ENCODE measurements at regions not wholly inside any gene's neighbourhood (a gene's known extent, or its start where the extent isn't known, plus 50 kb on each side); places are given as distances from the start of the nearest gene placed in this dataset.

DNA sequence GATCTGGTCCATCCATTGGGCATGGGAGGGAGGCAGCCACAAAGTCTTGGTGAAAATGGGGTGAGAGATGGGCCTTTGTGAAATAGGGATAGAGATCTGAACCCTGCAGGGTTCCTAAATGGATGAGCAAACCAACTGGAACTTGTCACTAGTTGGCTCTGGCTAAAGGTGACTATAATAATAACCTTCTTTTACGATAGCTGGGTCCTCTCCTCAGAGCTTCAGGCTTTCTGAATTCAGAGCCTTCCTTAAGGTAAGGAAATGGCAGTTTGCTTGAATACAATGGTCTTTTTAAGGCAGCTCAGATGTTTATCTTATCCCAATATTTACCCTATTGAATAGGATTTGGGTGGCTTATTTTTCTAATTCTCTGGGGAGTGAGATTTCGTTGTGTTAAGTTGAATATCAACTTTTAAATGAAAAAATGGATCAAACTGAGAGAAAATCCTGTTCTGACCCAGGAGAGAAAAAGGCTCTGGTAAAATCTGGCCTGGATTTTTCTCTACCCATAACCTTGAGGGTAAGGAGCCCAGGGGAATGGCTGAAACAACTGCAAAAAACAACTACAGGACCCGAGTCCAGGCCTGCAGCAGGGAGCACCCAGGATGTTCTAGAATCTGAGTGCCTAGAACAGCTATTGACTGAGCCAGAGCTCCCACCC, 61.1 kb upstream of the CXCR4 start:
- intact Hi-C loops (cut with micrococcal nuclease; ENCODE audit: unreplicated experiment), result no loop called here
- H3K36me3 ChIP-seq (ENCODE audit: control insufficient read depth, insufficient read depth, low read length), result no peaks in the 10 kb centered on the region
- in situ Hi-C loops (cut with HindIII; ENCODE audit: low pct_unique_long_range_greater_than_20kb, low sequenced_read_pairs), result no loop called here
- ChIA-PET CTCF (no interaction called here), POLR2A (no interaction called here)
- no TSS peak for BruUV-seq (replicated peaks)
- H3K9me3 ChIP-seq (ENCODE audit: control insufficient read depth, insufficient read depth, low read depth, low read length), result no peaks in the 10 kb centered on the region
- DNase-seq (ENCODE audit: low read depth, low spot score), result no peak
- H3K4me3 ChIP-seq (ENCODE audit: low read depth in 2 of 2, low read length in 2 of 2), result no peak overlapping the region
- no peak for ATAC-seq
- no peaks in the 10 kb centered on the region; the same call in 1 of the 2 replicates for H3K27me3 ChIP-seq (ENCODE audit: control insufficient read depth, insufficient read depth, low read length)
- H3K27ac ChIP-seq (ENCODE audit: low read length), result no peak overlapping the region
- TF ChIP-seq CTCF (IDR thresholded peaks at IDR 0.05) (no peak), TCF7L2 (IDR thresholded peaks at IDR 0.05; ENCODE audit: low read depth, low read length) (no peak), SIN3A (IDR thresholded peaks at IDR 0.05; ENCODE audit: borderline replicate concordance, insufficient read depth, low read depth, low read length) (no peak), POLR2AphosphoS5 (IDR thresholded peaks at IDR 0.05; ENCODE audit: low read depth, low read length) (no peak)
- TF ChIP-seq, protein P1, sequence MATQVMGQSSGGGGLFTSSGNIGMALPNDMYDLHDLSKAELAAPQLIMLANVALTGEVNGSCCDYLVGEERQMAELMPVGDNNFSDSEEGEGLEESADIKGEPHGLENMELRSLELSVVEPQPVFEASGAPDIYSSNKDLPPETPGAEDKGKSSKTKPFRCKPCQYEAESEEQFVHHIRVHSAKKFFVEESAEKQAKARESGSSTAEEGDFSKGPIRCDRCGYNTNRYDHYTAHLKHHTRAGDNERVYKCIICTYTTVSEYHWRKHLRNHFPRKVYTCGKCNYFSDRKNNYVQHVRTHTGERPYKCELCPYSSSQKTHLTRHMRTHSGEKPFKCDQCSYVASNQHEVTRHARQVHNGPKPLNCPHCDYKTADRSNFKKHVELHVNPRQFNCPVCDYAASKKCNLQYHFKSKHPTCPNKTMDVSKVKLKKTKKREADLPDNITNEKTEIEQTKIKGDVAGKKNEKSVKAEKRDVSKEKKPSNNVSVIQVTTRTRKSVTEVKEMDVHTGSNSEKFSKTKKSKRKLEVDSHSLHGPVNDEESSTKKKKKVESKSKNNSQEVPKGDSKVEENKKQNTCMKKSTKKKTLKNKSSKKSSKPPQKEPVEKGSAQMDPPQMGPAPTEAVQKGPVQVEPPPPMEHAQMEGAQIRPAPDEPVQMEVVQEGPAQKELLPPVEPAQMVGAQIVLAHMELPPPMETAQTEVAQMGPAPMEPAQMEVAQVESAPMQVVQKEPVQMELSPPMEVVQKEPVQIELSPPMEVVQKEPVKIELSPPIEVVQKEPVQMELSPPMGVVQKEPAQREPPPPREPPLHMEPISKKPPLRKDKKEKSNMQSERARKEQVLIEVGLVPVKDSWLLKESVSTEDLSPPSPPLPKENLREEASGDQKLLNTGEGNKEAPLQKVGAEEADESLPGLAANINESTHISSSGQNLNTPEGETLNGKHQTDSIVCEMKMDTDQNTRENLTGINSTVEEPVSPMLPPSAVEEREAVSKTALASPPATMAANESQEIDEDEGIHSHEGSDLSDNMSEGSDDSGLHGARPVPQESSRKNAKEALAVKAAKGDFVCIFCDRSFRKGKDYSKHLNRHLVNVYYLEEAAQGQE (IDR thresholded peaks at IDR 0.05; ENCODE audit: insufficient read depth in 1 of 2, low read depth in 2 of 2, low read length in 1 of 2), result no peak
- no peaks in the 10 kb centered on the region for H3K4me1 ChIP-seq (ENCODE audit: control insufficient read depth, insufficient read depth, low read length)

DNA sequence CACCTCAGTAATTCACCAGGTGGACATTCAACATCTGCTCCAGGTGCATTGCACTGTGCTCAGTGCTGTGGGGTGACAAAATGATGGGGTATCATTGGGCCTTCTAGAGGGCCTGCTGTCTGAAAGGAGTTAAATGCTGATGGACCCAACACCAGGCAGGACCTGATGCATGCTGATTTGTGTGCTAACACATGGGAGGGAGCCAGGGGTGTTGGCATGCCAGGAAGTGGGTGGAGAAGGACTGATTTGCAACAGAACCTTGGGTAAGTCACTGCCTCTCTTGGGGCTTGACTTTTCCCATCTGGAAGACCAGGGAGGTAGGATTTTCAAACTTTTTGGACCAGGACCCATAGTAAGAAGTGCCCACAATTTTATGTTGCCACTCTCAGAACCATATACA, 57.9 kb upstream of the CXCR4 start:
- DNase-seq (ENCODE audit: low read depth, low spot score) (no peak), ATAC-seq (no peak)
- Histone ChIP-seq H3K9me3 (ENCODE audit: control insufficient read depth, insufficient read depth, low read depth, low read length) (no peaks in the 10 kb centered on the region), H3K4me3 (ENCODE audit: low read depth in 2 of 2, low read length in 2 of 2) (no peak overlapping the region), H3K36me3 (ENCODE audit: control insufficient read depth, insufficient read depth, low read length) (no peaks in the 10 kb centered on the region), H3K4me1 (ENCODE audit: control insufficient read depth, insufficient read depth, low read length) (no peaks in the 10 kb centered on the region), H3K27me3 (ENCODE audit: control insufficient read depth, insufficient read depth, low read length) (no peaks in the 10 kb centered on the region; the same call in 1 of the 2 replicates), H3K27ac (ENCODE audit: low read length) (no peak overlapping the region)
- in situ Hi-C loops (cut with HindIII; ENCODE audit: low pct_unique_long_range_greater_than_20kb, low sequenced_read_pairs) (no loop called here), intact Hi-C loops (cut with micrococcal nuclease; ENCODE audit: unreplicated experiment) (no loop called here)
- POLR2A ChIA-PET, result no interaction called here
- BruUV-seq (replicated peaks), result no TSS peak
- no peak for TF ChIP-seq TCF7L2 (IDR thresholded peaks at IDR 0.05; ENCODE audit: low read depth, low read length)
- CTCF ChIA-PET, result no interaction called here

DNA sequence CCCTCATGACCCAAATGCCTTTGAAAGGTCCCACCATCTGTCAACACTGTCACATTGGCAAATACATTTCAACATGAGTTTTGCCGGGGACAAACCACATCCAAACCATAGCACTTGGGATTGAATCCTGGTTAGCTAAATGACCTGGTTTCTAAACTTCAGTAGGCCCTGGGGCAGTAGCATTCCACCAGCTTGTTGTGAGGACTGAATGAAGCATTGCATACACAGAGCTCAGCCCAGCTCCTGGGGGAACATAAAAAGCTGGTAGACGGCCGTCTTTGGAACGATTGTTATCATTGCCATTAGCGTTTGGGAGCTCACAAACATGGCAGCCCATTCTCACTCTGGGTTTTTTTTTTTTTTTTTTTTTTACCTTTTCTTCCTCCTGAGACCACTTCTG, 57.5 kb upstream of the CXCR4 start:
- no peak for DNase-seq (ENCODE audit: low read depth, low spot score)
- CTCF ChIA-PET, result no interaction called here
- POLR2A ChIA-PET, result no interaction called here
- Histone ChIP-seq H3K27ac (ENCODE audit: low read length) (no peak overlapping the region), H3K4me3 (ENCODE audit: low read depth in 2 of 2, low read length in 2 of 2) (no peak overlapping the region), H3K27me3 (ENCODE audit: control insufficient read depth, insufficient read depth, low read length) (no peaks in the 10 kb centered on the region; the same call in 1 of the 2 replicates), H3K4me1 (ENCODE audit: control insufficient read depth, insufficient read depth, low read length) (no peaks in the 10 kb centered on the region), H3K36me3 (ENCODE audit: control insufficient read depth, insufficient read depth, low read length) (no peaks in the 10 kb centered on the region), H3K9me3 (ENCODE audit: control insufficient read depth, insufficient read depth, low read depth, low read length) (no peaks in the 10 kb centered on the region)
- no peak for TF ChIP-seq TCF7L2 (IDR thresholded peaks at IDR 0.05; ENCODE audit: low read depth, low read length)
- TF ChIP-seq POLR2AphosphoS5 (IDR thresholded peaks at IDR 0.05; ENCODE audit: low read depth, low read length), result no peak
- TF ChIP-seq SIN3A (IDR thresholded peaks at IDR 0.05; ENCODE audit: borderline replicate concordance, insufficient read depth, low read depth, low read length), result no peak
- no peak for TF ChIP-seq CTCF (IDR thresholded peaks at IDR 0.05)
- TF ChIP-seq, protein P1 (IDR thresholded peaks at IDR 0.05; ENCODE audit: insufficient read depth in 1 of 2, low read depth in 2 of 2, low read length in 1 of 2), result no peak
- in situ Hi-C loops (cut with HindIII; ENCODE audit: low pct_unique_long_range_greater_than_20kb, low sequenced_read_pairs) (no loop called here), intact Hi-C loops (cut with micrococcal nuclease; ENCODE audit: unreplicated experiment) (no loop called here)
- no TSS peak for BruUV-seq (replicated peaks)
- ATAC-seq, result no peak
